Colonic mucosa (tissue), 4 donors: ENCODE measurements at regions not wholly inside any gene's neighbourhood (a gene's known extent, or its start where the extent isn't known, plus 50 kb on each side); places are given as distances from the start of the nearest gene placed in this dataset.

Experiments used
- DNase-seq: peaks from one replicate; pipeline ENCODE4 v3.0.0-alpha.2; 2020
- H3K27ac ChIP-seq: fragments of 200-600 bp; one replicate; pipeline ENCODE4 v1.8.0; 2021
- H3K27me3 ChIP-seq: fragments of 200-600 bp; one replicate; pipeline ENCODE4 v1.8.0; 2021
- H3K36me3 ChIP-seq: fragments of 200-600 bp; one replicate; pipeline ENCODE4 v1.8.0; 2021
- H3K4me1 ChIP-seq: fragments of 200-600 bp; one replicate; pipeline ENCODE4 v1.8.0; 2021; ENCODE audit warnings: mild to moderate bottlenecking
- H3K4me3 ChIP-seq: fragments of 200-600 bp; one replicate; pipeline ENCODE4 v1.8.0; 2021
- H3K9ac ChIP-seq, 2 donors: one replicate each; pipeline ENCODE4 v1.7.0; 2013; ENCODE audit warnings: control low read depth in 2 of 2, low read depth in 2 of 2, low read length in 2 of 2
- H3K9me3 ChIP-seq: fragments of 200-600 bp; one replicate; pipeline ENCODE4 v1.8.0; 2021
- CTCF ChIP-seq: fragments of 200-600 bp; IDR thresholded peaks from one replicate; pipeline ENCODE4 v1.8.0; 2022; ENCODE audit warnings: antibody characterized with exemption, mild to moderate bottlenecking
- intact Hi-C: fragments of 100-400 bp; cut with DNase I; formaldehyde crosslinking; loops from one replicate; pipeline ENCODE4 v1.14.1; 2022
- donor health status: healthy.
- donor health status: DM: no; HTN: no; CAD: no.
- donor health status: DM: no; HTN: no; CAD: no.

GRCh38 chrX:43500996-43501694 is 155.0 kb upstream of the MAOA start:
- H3K27me3 ChIP-seq, result no peaks in the 10 kb centered on the region
- DNase-seq, result no peak
- intact Hi-C loops, result no loop called here
- no peak overlapping the region for H3K27ac ChIP-seq
- H3K4me1 ChIP-seq, result no peaks in the 10 kb centered on the region
- H3K4me3 ChIP-seq, result no peak overlapping the region
- TF ChIP-seq CTCF, result no peak
- no peaks in the 10 kb centered on the region for H3K9me3 ChIP-seq
- no peak overlapping the region for H3K9ac ChIP-seq
- H3K36me3 ChIP-seq, result no peaks in the 10 kb centered on the region

- H3K36me3 ChIP-seq, result no peaks in the 10 kb centered on the region
- no peak for TF ChIP-seq CTCF
- no peaks in the 10 kb centered on the region for H3K27me3 ChIP-seq
- no peaks in the 10 kb centered on the region for H3K4me1 ChIP-seq
- no peak overlapping the region for H3K9ac ChIP-seq
- no peak for DNase-seq
- no peak overlapping the region for H3K27ac ChIP-seq
- intact Hi-C loops, result no loop called here
- no peak overlapping the region for H3K4me3 ChIP-seq
- no peaks in the 10 kb centered on the region for H3K9me3 ChIP-seq
Measured at GRCh38 chrX:43504394-43504793, 151.7 kb upstream of the MAOA start.

GRCh38 chrX:43505769-43506168 is 150.3 kb upstream of the MAOA start:
- no peak overlapping the region for H3K9ac ChIP-seq
- H3K27ac ChIP-seq, result no peak overlapping the region
- H3K9me3 ChIP-seq, result no peaks in the 10 kb centered on the region
- no peaks in the 10 kb centered on the region for H3K36me3 ChIP-seq
- H3K27me3 ChIP-seq, result no peaks in the 10 kb centered on the region
- no peak overlapping the region for H3K4me3 ChIP-seq
- intact Hi-C loops, result no loop called here
- TF ChIP-seq CTCF, result no peak
- no peaks in the 10 kb centered on the region for H3K4me1 ChIP-seq
- DNase-seq, result no peak

- Histone ChIP-seq H3K36me3 (no peaks in the 10 kb centered on the region), H3K9ac (no peak overlapping the region), H3K9me3 (no peaks in the 10 kb centered on the region), H3K27ac (no peak overlapping the region), H3K4me3 (no peak overlapping the region), H3K4me1 (no peaks in the 10 kb centered on the region), H3K27me3 (no peaks in the 10 kb centered on the region)
- no peak for TF ChIP-seq CTCF
- DNase-seq, result no peak
- intact Hi-C loops, result no loop called here
Measured at GRCh38 chrX:43508694-43509093, 147.4 kb upstream of the MAOA start.

- no peak for TF ChIP-seq CTCF
- intact Hi-C loops, result no loop called here
- H3K4me1 ChIP-seq, result no peaks in the 10 kb centered on the region
- no peak overlapping the region for H3K27ac ChIP-seq
- no peaks in the 10 kb centered on the region for H3K9me3 ChIP-seq
- no peak for DNase-seq
- H3K9ac ChIP-seq, result no peak overlapping the region
- H3K36me3 ChIP-seq, result no peaks in the 10 kb centered on the region
- no peak overlapping the region for H3K4me3 ChIP-seq
- H3K27me3 ChIP-seq, result no peaks in the 10 kb centered on the region
Measured at GRCh38 chrX:43510209-43510608, 145.9 kb upstream of the MAOA start.
